ENCODE measurements at regions not wholly inside any gene's neighbourhood (a gene's known extent, or its start where the extent isn't known, plus 50 kb on each side); places are given as distances from the start of the nearest gene placed in this dataset.

- H3K4me3 ChIP-seq (ENCODE audit: control insufficient read depth, low read depth, low read length) = no peak overlapping the region
- no peak for DNase-seq (ENCODE audit: low read depth)
- TF ChIP-seq, protein P1, sequence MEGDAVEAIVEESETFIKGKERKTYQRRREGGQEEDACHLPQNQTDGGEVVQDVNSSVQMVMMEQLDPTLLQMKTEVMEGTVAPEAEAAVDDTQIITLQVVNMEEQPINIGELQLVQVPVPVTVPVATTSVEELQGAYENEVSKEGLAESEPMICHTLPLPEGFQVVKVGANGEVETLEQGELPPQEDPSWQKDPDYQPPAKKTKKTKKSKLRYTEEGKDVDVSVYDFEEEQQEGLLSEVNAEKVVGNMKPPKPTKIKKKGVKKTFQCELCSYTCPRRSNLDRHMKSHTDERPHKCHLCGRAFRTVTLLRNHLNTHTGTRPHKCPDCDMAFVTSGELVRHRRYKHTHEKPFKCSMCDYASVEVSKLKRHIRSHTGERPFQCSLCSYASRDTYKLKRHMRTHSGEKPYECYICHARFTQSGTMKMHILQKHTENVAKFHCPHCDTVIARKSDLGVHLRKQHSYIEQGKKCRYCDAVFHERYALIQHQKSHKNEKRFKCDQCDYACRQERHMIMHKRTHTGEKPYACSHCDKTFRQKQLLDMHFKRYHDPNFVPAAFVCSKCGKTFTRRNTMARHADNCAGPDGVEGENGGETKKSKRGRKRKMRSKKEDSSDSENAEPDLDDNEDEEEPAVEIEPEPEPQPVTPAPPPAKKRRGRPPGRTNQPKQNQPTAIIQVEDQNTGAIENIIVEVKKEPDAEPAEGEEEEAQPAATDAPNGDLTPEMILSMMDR (IDR thresholded peaks at IDR 0.05; ENCODE audit: control insufficient read depth, insufficient read depth, low read depth, low read length, missing control alignments) = no peak
Observed at GRCh38 chr3:163952499-163952898, 1125.8 kb downstream of the SI start.

- TF ChIP-seq, protein P1 (IDR thresholded peaks at IDR 0.05; ENCODE audit: control insufficient read depth, insufficient read depth, low read depth, low read length, missing control alignments) = no peak
- no peak for DNase-seq (ENCODE audit: low read depth)
- no peak overlapping the region for H3K4me3 ChIP-seq (ENCODE audit: control insufficient read depth, low read depth, low read length)
Observed at GRCh38 chr3:163951397-163951987, 1126.8 kb downstream of the SI start.

GRCh38 chr3:163946785-163947184 lies 1131.5 kb downstream of the SI start:
- TF ChIP-seq, protein P1 (IDR thresholded peaks at IDR 0.05; ENCODE audit: control insufficient read depth, insufficient read depth, low read depth, low read length, missing control alignments) = no peak
- no peak for DNase-seq (ENCODE audit: low read depth)
- no peak overlapping the region for H3K4me3 ChIP-seq (ENCODE audit: control insufficient read depth, low read depth, low read length)

GRCh38 chr3:163943664-163944063 lies 1134.6 kb downstream of the SI start:
- no peak for DNase-seq (ENCODE audit: low read depth)
- no peak overlapping the region for H3K4me3 ChIP-seq (ENCODE audit: control insufficient read depth, low read depth, low read length)
- TF ChIP-seq, protein P1 (IDR thresholded peaks at IDR 0.05; ENCODE audit: control insufficient read depth, insufficient read depth, low read depth, low read length, missing control alignments) = no peak

- TF ChIP-seq, protein P1 (IDR thresholded peaks at IDR 0.05; ENCODE audit: control insufficient read depth, insufficient read depth, low read depth, low read length, missing control alignments) = no peak
- no peak for DNase-seq (ENCODE audit: low read depth)
- H3K4me3 ChIP-seq (ENCODE audit: control insufficient read depth, low read depth, low read length) = no peak overlapping the region
Observed at GRCh38 chr3:163939926-163940325, 1138.4 kb downstream of the SI start.

DNA sequence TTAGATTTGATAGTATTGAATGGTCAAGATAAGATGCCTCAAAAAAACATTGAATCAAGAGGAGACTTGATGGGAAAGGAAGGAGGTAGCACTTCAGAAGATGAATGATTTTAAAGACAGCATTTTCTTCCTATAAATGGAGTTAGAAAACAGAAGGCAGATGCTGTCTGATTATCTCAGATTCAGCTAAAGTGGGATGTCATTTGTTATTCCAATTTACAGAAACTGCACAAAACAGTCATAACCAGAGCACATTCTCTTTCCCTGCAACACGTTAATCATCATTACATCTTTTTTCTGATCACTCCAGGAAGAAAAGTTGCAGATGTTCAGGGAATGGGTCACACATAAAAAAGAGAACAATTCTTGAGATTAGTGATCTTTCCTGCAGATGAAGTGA lies 1141.8 kb downstream of the SI start:
- TF ChIP-seq, protein P1 (IDR thresholded peaks at IDR 0.05; ENCODE audit: control insufficient read depth, insufficient read depth, low read depth, low read length, missing control alignments) = no peak
- no peak for DNase-seq (ENCODE audit: low read depth)
- H3K4me3 ChIP-seq (ENCODE audit: control insufficient read depth, low read depth, low read length) = no peak overlapping the region

GRCh38 chr3:163935411-163935810 lies 1142.9 kb downstream of the SI start:
- no peak for DNase-seq (ENCODE audit: low read depth)
- H3K4me3 ChIP-seq (ENCODE audit: control insufficient read depth, low read depth, low read length) = no peak overlapping the region
- TF ChIP-seq, protein P1 (IDR thresholded peaks at IDR 0.05; ENCODE audit: control insufficient read depth, insufficient read depth, low read depth, low read length, missing control alignments) = no peak
